GM18507 (cell line): ENCODE measurements at regions not wholly inside any gene's neighbourhood (a gene's known extent, or its start where the extent isn't known, plus 50 kb on each side); places are given as distances from the start of the nearest gene placed in this dataset.
"Not testable (repeated sequence)": the region's sequence is repeated elsewhere in the genome, so short reads cannot be mapped to it uniquely, and the experiment has no call there.

Experiments
- DNase-seq: peaks from one replicate; pipeline ENCODE4 v3.0.0; 2011; ENCODE audit warnings: low read depth; ENCODE audit not compliant: insufficient read length; ENCODE audit errors: extremely low spot score
- FAIRE-seq: peaks from 2 replicates; lab custom pipeline; 2011; peaks lifted over from hg19 to GRCh38; lab: Jason Lieb, UNC

DNA sequence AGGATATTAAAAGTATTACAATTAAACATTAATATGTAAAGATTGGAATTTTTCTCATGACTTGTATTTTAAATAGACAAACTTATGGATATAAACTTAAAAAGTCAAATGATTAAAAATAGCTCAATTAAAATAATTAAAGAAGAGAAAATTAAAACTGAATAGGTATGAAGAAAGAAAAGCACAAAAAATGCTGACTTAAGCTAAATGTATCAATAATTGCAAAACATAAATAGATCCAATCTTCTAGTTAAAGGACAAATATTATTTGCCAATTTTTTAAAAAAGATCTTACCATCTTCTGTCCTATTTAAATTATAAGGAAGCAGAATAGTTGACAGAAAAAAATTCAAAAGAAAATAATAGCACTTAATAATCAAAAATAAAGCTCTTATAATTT is 646.3 kb upstream of the ANKRD30A start:
- DNase-seq (no peak), FAIRE-seq (no peak)

DNA sequence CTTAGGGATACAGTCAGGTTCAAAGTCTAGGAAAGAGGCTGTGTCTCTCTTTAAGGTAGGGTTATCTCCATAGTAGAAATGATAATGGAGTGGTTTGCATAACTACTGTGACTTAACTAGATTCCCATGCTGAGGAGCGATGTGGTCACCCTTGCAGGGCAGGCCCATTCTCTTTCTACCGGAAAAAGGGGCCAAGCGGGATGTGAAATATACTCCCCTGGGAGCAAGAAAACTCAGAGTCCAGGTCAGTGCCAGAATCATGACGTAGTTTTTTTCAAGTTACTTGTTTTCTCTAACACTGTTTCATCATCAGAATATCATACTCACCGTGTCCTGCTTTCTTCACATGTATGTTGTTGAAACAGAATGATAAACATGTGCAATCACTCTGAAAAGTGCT is 649.0 kb upstream of the ANKRD30A start:
- FAIRE-seq (no peak), DNase-seq (no peak)

DNA sequence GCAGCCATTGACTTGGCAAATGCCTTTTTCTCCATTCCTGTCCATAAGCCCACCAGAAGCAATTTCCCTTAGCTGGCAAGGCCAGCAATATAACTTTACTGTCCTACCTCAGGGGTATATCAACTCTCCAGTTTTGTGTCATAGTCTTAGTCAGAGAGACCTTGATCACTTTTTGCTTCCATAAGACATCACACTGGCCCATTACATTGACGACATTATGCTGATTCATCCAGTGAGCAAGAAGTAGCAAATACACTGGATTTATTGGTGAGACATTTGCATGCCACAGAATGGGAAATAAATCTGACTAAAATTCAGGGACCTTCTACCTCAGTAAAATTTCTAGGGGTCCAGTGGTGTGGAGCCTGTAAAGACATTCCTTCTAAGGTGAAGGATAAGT is 649.7 kb upstream of the ANKRD30A start:
- DNase-seq, result no peak
- FAIRE-seq, result no peak

DNA sequence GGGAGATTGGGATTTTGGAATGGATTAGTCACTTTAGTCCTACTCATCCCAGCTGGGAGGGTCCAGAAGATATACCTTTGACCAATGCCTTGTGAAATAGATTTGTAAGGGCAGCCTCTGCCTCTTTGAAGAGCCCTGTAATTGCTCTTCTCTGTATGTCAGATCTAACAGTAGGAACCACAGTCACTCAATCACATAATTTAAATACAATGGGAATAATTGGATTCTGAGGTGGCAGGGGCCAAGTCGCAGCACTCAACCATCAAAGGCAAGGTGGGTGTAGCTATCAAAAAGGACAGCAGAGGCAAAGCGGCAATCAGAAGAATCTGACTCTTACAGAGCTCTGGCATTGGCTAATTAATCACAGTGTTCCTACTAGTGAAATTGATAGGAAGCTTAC is 650.9 kb upstream of the ANKRD30A start:
- DNase-seq (no peak), FAIRE-seq (no peak)

DNA sequence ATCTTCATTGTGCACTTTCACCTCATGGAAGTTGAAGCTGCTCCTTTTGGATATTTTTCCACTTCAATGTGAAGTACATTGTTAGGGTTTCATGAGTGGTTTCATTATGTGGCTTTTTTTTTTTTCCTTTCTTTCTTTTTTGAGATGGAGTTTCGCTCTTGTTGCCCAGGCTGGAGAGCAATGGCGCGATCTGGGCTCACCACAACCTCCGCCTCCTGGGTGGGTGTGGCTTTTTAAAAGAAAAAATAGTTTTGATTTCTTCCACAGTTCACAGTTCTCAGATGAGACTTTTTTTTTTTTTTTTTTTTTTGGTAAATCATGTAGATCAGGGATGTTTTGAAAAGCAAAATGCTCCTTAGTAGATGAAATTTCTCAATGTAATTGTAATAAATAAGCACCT is 652.3 kb upstream of the ANKRD30A start:
- DNase-seq, result no peak
- FAIRE-seq, result no peak

DNA sequence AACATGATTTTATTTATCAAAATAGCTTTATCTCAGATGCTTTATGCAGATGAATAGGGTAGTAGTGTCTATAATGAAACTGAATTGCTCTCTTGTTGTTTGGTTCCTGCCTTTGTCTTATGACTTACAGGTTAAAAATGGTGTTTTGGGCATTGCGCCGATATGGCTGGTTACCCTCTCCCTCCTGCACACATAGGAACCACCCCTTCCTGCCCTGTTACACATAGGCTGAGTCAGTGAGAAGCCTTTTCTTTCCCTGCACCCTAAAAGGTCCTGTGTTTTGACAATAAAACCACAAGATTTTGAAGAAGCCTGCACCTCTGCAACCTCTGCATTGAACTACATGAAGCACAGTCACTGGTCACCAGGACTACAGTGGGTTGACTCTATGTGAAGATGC is 655.8 kb upstream of the ANKRD30A start:
- FAIRE-seq (no peak), DNase-seq (no peak)

DNA sequence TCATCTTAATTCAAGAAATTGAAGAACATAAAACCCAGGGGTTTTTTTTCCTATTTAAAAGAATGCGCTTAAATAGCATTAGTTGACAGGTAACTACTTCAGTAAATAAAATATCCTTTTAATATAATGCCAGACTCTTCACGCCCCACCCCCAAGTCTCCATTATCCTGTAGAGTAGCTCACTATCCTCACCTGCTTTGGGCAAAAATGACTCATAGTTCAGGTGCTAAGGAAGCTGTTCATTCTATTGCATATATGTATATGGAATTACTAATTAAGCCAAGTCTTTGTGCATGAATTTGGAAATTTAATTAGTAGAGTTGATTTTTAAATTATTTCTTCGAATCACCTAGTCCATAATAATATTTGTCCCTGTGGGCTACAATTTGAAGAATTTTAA is 656.8 kb upstream of the ANKRD30A start:
- FAIRE-seq (no peak), DNase-seq (no peak)

DNA sequence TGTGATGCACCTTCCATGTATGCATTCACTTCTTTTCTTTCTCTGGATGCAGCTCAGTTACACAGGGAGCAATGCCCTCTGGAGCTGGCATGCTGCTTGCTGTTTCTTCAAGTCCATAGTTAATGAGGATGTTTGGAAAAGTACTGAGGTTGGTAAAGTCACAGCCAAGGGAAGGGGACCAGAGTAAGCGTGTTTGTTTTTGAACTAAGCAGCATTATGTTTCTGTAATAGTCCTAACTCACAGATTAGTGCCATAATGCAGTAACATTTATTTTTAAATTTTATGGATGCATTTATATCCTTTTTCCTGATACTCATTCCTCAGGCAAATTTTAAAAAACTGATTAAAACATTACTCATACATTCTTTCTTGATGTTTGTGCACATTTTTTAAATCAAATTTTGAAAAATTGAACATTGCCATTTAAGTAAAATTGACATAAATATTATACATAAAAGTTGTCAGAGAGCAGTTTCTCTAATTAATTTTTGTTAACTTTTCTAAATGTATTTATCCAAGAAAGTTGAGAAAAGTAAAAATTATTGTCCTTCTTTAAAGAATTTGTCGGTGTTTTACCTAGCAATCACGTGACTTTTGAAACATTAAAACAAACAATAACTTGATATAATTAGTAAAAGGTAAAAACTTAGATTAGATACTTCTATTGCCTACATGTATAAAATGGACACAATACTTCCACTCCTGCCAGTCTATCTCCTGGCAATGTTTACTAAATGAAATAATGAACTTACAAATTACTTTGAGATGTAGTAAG is 659.6 kb upstream of the ANKRD30A start:
- FAIRE-seq, result no peak

DNA sequence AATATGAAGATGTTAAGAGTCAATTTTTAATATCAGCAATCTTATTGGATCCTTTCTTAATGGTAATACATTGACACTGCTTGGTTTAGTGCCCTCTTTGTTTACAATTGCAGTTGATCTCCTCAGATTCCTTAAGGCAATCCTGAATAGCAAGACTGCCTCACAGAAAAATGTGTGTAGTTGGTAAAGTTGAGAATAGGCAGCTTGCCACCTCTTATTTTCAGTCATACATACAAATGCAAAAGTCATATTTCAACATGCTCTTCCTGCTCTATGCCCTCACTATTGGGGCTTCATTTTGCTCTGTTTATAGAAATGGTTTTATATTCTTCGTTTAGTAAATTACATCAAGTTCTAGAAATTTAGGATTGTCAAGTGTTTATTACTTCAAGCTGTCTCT is 661.1 kb upstream of the ANKRD30A start:
- FAIRE-seq, result no peak

More for the DNA sequence above, 659.6 kb upstream of the ANKRD30A start:
- no peak for DNase-seq

DNA sequence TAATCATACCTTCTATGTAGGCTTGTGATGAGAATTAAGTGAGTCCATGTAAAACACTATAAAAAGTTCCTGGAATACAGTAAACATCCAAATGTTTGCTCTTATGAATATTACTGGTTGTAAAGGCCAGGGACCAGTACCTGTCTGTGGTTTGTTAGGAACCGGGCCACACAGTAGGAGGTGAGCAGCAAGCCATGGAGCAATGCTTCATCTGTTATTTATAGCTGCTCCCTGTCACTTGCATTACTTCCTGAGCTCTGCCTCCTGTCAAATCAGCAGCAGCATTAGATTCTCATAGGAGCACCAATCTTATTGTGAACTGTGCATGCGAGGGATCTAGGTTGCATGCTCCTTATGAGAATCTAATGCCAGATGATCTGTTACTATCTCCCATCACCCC is 662.0 kb upstream of the ANKRD30A start:
- no peak for FAIRE-seq
- no peak for DNase-seq

More for the DNA sequence above, 661.1 kb upstream of the ANKRD30A start:
- DNase-seq, result no peak

DNA sequence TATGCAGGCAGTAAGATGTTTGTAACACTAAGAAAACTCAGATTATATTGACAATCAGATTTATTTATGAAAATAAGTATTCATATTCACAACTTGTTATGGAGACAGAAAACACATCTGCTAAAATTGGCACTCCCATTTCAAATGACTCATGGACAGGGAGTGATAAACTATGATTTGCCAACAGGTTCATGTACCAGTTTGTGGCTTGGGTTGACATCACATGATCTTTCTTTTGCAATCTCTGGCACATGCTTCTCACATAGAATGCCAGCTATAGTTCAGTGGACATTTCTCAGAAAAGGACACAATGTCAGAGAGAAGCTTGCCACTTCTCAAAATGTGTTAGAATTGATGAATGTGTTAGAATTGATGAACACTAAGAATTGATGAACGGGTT is 663.2 kb upstream of the ANKRD30A start:
- no peak for DNase-seq
- no peak for FAIRE-seq

DNA sequence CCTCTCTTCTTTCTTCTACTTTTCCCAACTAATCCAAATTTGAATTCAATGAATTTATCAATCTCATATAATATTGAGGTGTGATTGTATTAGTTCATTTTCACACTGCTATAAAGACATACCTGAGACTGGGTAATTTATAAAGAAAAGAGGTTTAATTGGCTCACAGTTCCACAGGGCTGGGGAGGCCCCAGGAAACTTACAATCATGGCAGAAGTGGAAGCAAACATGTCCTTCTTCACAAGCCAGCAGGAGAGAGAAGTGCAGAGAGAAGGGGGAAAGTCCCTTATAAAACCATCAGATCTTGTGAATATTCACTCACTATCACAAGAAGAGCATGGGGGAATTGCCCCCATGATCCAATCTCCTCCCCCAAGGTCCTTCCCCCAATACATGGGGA is 667.0 kb upstream of the ANKRD30A start:
- not testable (repeated sequence) for FAIRE-seq, DNase-seq

DNA sequence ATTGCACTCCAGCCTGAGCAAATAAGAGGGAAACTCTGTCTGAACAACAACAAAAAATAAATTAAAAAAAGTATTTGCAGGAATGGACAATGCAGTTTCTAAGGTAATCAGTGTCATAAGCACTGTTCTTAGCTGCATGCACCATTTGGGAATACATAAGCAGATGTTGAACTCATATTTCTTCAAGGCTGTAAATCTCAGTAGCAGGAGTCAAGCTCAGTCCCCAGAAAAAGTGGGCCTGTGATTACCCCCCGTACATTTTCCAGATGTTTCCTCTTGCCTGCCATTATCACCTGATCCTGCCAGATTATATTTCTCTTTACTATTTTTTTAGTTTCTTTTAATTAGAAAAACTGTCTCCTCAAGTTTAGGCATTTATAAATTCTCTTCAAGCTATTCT is 667.6 kb upstream of the ANKRD30A start:
- DNase-seq (no peak), FAIRE-seq (no peak)

DNA sequence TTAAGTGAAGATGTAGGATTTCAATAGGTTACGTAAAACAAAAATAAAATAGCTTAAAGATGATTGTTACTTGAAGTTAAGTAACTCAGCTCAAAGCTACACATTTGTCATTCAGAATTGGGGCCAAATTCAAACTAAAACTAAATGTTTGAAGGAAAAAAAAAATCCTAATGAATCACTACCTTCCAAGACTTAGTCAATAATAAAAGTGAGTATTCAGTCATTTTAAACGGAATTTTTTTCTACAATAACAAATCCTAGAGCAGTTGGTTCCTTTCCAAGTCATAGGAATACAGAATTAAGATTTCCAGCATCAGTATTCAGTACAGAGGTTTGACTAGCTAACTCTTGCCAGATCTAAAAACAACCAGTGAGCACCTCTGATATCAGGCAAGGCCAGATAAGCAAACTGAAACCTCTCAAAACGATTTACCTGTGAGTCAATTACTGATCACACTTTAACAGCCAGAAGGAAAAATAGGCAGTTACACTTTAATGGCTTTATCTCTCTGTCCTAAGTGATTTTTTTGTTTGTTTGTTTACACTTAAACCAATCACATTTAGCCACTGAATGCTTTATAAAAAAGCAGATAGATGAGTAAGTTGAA is 669.8 kb upstream of the ANKRD30A start:
- FAIRE-seq (no peak), DNase-seq (no peak)

DNA sequence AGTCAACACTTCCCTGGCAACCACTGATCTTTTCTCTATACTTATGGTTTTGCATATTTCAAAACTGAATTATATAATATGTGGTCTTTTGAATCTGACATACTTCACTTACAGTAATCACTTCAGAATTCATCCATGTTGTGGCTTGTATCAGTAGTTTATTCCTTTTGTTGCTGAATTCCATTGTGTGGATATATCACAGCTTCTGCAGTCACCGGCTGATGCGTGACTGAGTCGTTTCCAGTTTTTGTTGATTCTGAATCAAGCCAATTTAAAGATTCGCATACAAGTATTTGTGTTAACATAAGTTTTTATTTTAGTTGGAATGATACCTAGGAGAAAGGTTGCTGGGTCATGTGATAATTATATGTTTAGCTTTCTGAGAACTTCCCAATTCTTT is 672.5 kb upstream of the ANKRD30A start:
- no peak for DNase-seq
- no peak for FAIRE-seq

DNA sequence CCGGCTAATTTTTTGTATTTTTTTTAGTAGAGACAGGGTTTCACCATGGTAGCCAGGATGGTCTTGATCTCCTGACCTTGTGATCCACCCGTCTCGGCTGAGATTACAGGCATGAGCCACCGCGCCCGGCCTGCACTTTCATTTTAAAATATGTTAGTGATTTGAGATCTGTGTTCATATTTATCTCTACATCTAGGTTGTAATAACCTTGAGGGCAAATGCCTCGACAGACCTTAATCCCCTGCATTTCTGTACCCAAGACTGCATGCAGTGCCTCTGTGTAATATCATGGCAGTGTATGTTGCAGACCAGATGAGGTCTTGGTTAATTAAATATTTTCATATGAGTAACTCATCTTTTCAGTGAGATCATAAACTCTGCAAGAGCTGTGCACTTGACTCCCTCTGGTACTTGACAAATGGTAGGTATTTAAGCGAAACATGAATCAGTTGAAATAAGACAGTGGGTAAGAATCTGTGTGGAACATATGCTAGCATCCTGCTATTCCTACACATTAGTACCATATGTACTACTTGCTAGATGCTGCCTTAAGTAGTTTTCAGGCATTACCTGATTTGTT is 673.9 kb upstream of the ANKRD30A start:
- FAIRE-seq (no peak), DNase-seq (no peak)

DNA sequence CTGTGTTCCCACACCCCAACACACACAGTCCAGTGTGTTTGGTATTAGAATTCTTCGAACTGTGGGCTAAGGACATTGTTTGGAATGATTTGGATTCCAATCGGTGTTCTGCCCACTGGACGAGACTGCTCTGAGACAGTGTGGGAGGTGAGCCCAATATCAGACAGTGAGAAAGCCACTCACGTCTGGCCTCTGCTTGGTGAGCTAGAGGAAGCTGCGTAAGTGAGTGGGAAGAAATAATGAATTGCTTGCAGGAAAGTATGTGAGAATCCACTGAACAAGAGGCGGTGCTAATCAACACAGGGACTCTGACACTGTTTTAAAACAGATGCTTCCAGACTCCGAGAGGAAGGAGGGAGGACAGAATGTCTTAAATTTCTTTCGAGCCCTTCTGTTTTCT is 675.0 kb upstream of the ANKRD30A start:
- no peak for FAIRE-seq

DNA sequence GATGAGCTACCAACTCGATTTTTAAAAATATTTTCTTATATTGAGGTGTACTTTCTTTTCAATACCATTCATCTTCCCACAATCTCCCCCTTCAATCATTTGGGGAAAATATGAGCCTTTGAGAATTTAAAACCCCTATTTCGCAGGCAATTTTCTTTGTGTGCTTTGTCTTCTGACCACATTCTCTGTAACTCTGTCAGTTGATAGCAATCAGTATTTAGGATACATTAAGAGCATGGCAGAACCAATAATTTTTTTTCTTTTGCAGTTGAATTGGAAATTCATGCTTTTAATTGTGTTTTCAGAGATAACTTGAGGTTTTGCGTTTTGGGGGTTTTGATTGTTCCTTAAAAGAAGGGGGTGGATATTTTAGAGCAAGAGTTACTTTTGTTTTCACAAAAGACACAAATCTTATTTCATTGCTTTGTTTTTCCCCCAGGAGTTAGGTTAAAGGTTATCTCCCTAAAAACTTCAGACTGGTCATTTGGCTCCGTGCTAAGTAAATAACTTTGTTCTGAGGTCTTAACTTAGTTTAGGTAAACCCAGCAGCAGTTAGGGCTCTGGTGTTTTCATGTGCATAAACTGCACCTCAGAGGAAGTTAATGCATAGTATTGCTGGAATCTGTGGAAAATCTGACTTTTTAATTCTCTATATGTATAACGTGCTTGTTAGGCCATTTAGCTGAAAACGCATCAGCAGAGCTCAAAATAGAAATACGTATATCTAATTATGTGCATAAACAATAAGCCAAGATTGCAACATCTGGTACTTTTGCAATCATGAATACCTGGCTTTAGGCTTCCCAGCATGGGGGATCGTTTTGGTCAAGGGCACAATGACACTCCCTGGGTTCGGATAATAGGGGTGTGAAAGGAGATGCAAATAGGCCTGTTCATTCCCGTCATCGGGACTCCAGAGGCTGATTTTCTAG is 676.4 kb upstream of the ANKRD30A start:
- FAIRE-seq (no peak), DNase-seq (no peak)

More for the DNA sequence above, 675.0 kb upstream of the ANKRD30A start:
- no peak for DNase-seq

DNA sequence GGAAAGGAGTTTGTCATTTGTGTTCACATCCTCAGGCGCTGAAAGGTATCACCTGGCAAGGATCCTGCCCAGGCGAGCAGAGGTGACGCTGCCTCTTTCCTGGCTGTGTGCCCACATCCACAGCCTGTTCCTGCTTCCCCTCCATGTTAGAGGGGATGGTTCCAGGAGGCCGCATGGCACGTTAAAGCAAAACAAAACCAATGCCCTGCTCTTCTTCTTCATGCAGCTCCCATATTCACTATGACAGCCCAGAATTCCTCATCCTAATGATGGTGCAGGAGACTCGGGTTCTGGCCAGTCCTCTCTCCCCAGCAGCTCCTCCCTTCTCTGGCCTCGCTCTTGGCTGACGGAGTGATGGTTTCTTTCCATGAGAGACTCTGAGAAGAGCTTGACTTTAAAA is 678.5 kb upstream of the ANKRD30A start:
- no peak for DNase-seq
- FAIRE-seq, result no peak

DNA sequence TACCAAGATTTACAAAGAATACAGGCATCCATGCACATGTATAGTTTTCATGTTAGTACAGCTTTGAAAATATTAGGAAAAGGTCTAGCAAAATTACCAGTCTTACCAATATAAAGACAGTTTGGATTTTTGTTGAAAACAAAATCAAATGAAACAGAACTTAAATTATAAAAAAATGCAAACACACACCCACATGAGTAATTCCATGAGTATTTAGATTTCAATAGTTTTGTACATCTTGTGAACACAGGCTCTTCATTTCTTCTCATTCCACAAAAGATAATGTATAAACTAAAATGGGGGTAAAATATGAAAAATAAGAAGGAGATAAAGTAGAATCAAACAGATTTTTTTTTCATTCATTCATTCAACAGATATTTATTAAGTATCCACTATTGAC is 682.2 kb upstream of the ANKRD30A start:
- DNase-seq (no peak), FAIRE-seq (no peak)
